ENCODE measurements at regions not wholly inside any gene's neighbourhood (a gene's known extent, or its start where the extent isn't known, plus 50 kb on each side); places are given as distances from the start of the nearest gene placed in this dataset.

- TF ChIP-seq CTCF (IDR thresholded peaks at IDR 0.05) (no peak), EZH2 (IDR thresholded peaks at IDR 0.05; ENCODE audit: borderline replicate concordance, insufficient read depth, low read depth, low read length, poor library complexity, severe bottlenecking) (no peak)
Observed at GRCh38 chr10:33875924-33876583, 541.6 kb upstream of the NRP1 start.

Data from B cell (primary cell).